OCI-LY3 (cell line): ENCODE measurements at regions not wholly inside any gene's neighbourhood (a gene's known extent, or its start where the extent isn't known, plus 50 kb on each side); places are given as distances from the start of the nearest gene placed in this dataset.

Experiments used
- H2AFZ ChIP-seq: fragments of 200-600, 300-600 bp; shearing (Covaris generic); 2 replicates; pipeline ENCODE4 v1.6.0; 2014; ENCODE audit warnings: antibody characterized with exemption, low read depth, low read length
- H3K27ac ChIP-seq: fragments of 200-600, 300-600 bp; sonication (generic); 2 replicates; pipeline ENCODE4 v1.5.1; 2014; ENCODE audit warnings: mild to moderate bottlenecking, low read length, moderate library complexity, mixed read lengths
- H3K27me3 ChIP-seq: fragments of 200-600, 300-600 bp; sonication (generic); 2 replicates; pipeline ENCODE4 v1.6.1; 2014; ENCODE audit warnings: low read depth, low read length, mixed read lengths
- H3K36me3 ChIP-seq: fragments of 200-600, 300-600 bp; sonication (generic); replicated peaks from 2 replicates; pipeline ENCODE3; 2014; ENCODE audit warnings: low read depth, low read length, mixed read lengths
- H3K4me1 ChIP-seq: fragments of 300-600, 200-600 bp; sonication (generic); 2 replicates; pipeline ENCODE4 v1.6.1; 2014; ENCODE audit warnings: low read length, mixed read lengths
- H3K4me2 ChIP-seq: fragments of 200-600, 300-600 bp; sonication (generic); 2 replicates; pipeline ENCODE4 v1.6.1; 2014; ENCODE audit warnings: low read length, mixed read lengths
- H3K4me3 ChIP-seq: fragments of 300-600, 200-600 bp; sonication (generic); 2 replicates; pipeline ENCODE4 v1.5.1; 2014; ENCODE audit warnings: antibody characterized with exemption, mild to moderate bottlenecking, low read length, moderate library complexity
- H3K79me2 ChIP-seq: fragments of 300-600, 200-600 bp; shearing (Covaris generic); 2 replicates; pipeline ENCODE4 v1.6.1; 2014; ENCODE audit warnings: mild to moderate bottlenecking, low read length, mixed read lengths
- H3K9ac ChIP-seq: fragments of 300-600, 200-600 bp; shearing (Covaris generic); 2 replicates; pipeline ENCODE4 v1.6.0; 2014; ENCODE audit warnings: mild to moderate bottlenecking, low read length, moderate library complexity
- H3K9me3 ChIP-seq: fragments of 200-600, 300-600 bp; shearing (Covaris generic); 2 replicates; pipeline ENCODE4 v1.6.1; 2014; ENCODE audit warnings: low read length, mixed read lengths; ENCODE audit not compliant: insufficient read depth
- H4K20me1 ChIP-seq: fragments of 200-600, 300-600 bp; sonication (generic); 2 replicates; pipeline ENCODE4 v1.6.1; 2016; ENCODE audit warnings: low read length, mixed read lengths; ENCODE audit not compliant: insufficient read depth
- EZH2phosphoT487 ChIP-seq: fragments of 200-600 bp; shearing (Covaris generic); IDR thresholded peaks from 2 replicates; pipeline ENCODE4 v1.6.1; 2018; ENCODE audit warnings: antibody characterized with exemption, mixed run types, low read depth
- TF ChIP-seq, protein P1 (sequence below): fragments of 200-600, 300-600 bp; sonication (generic); IDR thresholded peaks from 2 replicates; pipeline ENCODE4 v1.5.1; 2014; ENCODE audit warnings: antibody characterized with exemption, low read length, low read depth

DNA sequence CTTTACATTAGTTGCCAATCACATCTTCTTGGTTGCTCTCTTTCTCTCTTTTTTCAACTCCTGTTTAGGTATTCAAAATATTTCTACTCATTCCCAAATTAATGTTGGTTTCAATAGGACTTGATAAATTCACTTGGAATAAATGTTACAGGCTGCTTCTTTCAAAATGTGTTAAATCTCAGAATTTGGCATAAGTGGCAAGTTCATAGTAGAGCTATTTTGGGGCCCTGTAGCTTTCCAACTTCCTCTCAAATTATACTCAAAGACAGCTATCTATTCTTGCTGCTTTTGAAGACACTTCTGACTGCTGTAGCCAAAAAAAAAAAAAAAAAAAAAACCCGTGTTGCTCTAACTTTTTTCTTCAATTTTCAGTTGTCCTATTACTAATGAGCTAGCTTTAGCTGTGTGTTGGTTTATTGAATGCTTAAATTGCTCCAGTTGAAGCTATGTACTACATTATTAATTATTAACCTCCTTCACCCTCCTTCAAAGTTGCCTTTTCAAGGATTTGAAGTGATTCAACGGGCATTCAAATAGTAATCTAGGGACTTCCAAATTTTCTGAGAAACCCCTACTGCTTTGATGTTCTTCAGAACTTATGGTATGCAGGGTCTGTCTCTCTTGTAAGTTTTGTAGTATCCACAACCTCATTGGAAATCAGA is 554.6 kb upstream of the FLRT2 start:
- Histone ChIP-seq H3K27ac (no peak overlapping the region), H2AFZ (no peak overlapping the region)
- TF ChIP-seq EZH2phosphoT487 = no peak
- TF ChIP-seq, protein P1, sequence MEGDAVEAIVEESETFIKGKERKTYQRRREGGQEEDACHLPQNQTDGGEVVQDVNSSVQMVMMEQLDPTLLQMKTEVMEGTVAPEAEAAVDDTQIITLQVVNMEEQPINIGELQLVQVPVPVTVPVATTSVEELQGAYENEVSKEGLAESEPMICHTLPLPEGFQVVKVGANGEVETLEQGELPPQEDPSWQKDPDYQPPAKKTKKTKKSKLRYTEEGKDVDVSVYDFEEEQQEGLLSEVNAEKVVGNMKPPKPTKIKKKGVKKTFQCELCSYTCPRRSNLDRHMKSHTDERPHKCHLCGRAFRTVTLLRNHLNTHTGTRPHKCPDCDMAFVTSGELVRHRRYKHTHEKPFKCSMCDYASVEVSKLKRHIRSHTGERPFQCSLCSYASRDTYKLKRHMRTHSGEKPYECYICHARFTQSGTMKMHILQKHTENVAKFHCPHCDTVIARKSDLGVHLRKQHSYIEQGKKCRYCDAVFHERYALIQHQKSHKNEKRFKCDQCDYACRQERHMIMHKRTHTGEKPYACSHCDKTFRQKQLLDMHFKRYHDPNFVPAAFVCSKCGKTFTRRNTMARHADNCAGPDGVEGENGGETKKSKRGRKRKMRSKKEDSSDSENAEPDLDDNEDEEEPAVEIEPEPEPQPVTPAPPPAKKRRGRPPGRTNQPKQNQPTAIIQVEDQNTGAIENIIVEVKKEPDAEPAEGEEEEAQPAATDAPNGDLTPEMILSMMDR = no peak

DNA sequence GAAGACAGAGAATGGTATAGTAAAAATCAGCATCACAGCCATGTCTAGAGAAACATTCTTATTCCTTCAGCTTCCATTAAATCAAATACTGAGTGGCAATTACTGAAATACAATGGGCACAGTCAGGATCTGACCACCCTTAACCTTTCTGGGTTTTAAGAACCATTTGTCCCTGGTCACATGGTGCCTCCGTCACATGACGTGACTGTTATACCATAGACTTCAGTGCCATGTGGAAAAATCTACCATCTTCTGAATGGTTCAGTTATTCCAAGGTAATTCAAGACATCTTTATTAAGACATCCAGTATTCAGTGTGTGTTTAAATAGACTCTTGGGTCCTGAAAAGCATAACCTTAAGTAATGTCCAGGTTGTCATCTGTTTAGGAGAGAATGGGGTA is 553.1 kb upstream of the FLRT2 start:
- no peaks in the 10 kb centered on the region for H3K27me3 ChIP-seq
- H3K36me3 ChIP-seq = no peaks in the 10 kb centered on the region
- H3K9ac ChIP-seq = no peak overlapping the region
- TF ChIP-seq, protein P1 = no peak
- TF ChIP-seq EZH2phosphoT487 = no peak
- H2AFZ ChIP-seq = no peak overlapping the region
- no peaks in the 10 kb centered on the region for H4K20me1 ChIP-seq
- H3K9me3 ChIP-seq = no peaks in the 10 kb centered on the region
- no peak overlapping the region for H3K4me2 ChIP-seq
- H3K79me2 ChIP-seq = no peaks in the 10 kb centered on the region
- no peaks in the 10 kb centered on the region for H3K4me1 ChIP-seq
- H3K27ac ChIP-seq = no peak overlapping the region
- no peak overlapping the region for H3K4me3 ChIP-seq

More for the DNA sequence above, 554.6 kb upstream of the FLRT2 start:
- Histone ChIP-seq H3K4me3 (no peak overlapping the region), H3K9me3 (no peaks in the 10 kb centered on the region), H3K79me2 (no peaks in the 10 kb centered on the region), H3K27me3 (no peaks in the 10 kb centered on the region), H4K20me1 (no peaks in the 10 kb centered on the region), H3K36me3 (no peaks in the 10 kb centered on the region), H3K4me1 (no peaks in the 10 kb centered on the region), H3K9ac (no peak overlapping the region), H3K4me2 (no peak overlapping the region)

DNA sequence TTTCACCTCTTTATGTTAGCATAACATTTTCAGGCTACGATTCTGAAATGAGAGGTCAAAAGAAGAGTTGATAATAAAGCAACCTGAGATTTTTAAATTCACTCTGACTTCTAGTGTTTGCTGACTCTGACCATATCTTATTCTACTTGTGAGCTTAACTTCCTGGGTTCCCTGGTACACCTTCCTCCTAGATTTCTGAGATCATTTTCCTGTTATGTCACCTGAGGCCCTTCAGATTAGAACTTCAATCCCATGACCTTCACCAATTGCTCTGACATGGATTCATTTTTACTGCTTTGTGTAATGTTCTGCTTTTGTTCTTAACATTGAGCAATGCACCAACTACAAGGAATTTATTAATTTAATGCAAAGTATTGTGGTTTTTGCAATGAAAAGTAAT is 542.9 kb upstream of the FLRT2 start:
- Histone ChIP-seq H3K27me3 (no peaks in the 10 kb centered on the region), H3K4me1 (no peaks in the 10 kb centered on the region), H4K20me1 (no peaks in the 10 kb centered on the region), H2AFZ (no peak overlapping the region), H3K79me2 (no peaks in the 10 kb centered on the region), H3K36me3 (no peaks in the 10 kb centered on the region), H3K9me3 (no peaks in the 10 kb centered on the region), H3K9ac (no peak overlapping the region), H3K4me2 (no peak overlapping the region), H3K4me3 (no peak overlapping the region), H3K27ac (no peak overlapping the region)
- TF ChIP-seq, protein P1 = no peak
- TF ChIP-seq EZH2phosphoT487 = no peak

DNA sequence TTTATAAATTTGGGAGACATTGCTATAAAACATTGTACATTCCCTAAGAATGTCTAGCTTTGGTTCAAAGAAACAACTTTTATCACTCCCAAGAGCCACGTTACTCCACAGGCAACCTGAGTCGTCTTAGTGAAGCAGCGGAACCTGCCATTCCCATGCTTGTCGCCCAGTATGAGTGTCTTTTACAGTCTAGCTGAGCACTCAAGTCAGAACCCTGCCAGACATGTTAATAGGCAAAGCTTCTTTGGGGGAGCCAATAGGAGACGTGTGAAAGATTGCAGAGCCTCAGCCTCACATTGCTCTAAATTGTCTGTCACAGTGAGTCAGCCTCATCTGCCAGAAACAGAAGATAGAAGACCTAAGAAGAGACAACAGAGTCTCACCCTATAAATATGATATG is 541.6 kb upstream of the FLRT2 start:
- Histone ChIP-seq H3K4me2 (no peak overlapping the region), H3K9me3 (no peaks in the 10 kb centered on the region), H4K20me1 (no peaks in the 10 kb centered on the region), H3K4me3 (no peak overlapping the region), H2AFZ (no peak overlapping the region), H3K4me1 (no peaks in the 10 kb centered on the region), H3K27me3 (no peaks in the 10 kb centered on the region), H3K27ac (no peak overlapping the region), H3K36me3 (no peaks in the 10 kb centered on the region), H3K9ac (no peak overlapping the region), H3K79me2 (no peaks in the 10 kb centered on the region)
- no peak for TF ChIP-seq EZH2phosphoT487
- TF ChIP-seq, protein P1 = no peak
